ENCODE measurements at regions not wholly inside any gene's neighbourhood (a gene's known extent, or its start where the extent isn't known, plus 50 kb on each side); places are given as distances from the start of the nearest gene placed in this dataset.

GRCh38 chr4:32135642-32136041 lies 1415.5 kb downstream of the PCDH7 start:
- Histone ChIP-seq H3K79me2 (ENCODE audit: insufficient read depth, low read length) (no peaks in the 10 kb centered on the region), H3K27me3 (ENCODE audit: insufficient read depth, low read length) (no peaks in the 10 kb centered on the region)

More at GRCh38 chr4:32135642-32136041, 1415.5 kb downstream of the PCDH7 start:
- Histone ChIP-seq H2BK120ac (ENCODE audit: low read depth, low read length, poor library complexity, severe bottlenecking) (no peak overlapping the region), H4K8ac (replicated peaks; ENCODE audit: insufficient read length, low read depth, low read length) (no peak overlapping the region), H3K4me1 (ENCODE audit: insufficient read depth, low read length) (no peaks in the 10 kb centered on the region), H3K56ac (ENCODE audit: insufficient read length, low read depth, low read length) (no peak overlapping the region), H2AK5ac (ENCODE audit: insufficient read length, low read length) (no peak overlapping the region), H2AFZ (ENCODE audit: low read length) (no peak overlapping the region), H2BK15ac (ENCODE audit: low read depth, low read length) (no peak overlapping the region), H3K79me1 (ENCODE audit: insufficient read depth, low read depth, low read length, poor library complexity, severe bottlenecking) (no peaks in the 10 kb centered on the region), H3K18ac (ENCODE audit: insufficient read length, low read depth, low read length) (no peak overlapping the region), H3K27ac (ENCODE audit: insufficient read length, low read depth, low read length) (no peak overlapping the region), H3K4ac (ENCODE audit: low read depth, low read length) (no peak overlapping the region), H3K9ac (ENCODE audit: extremely low read depth, insufficient read length, low read length) (no peak overlapping the region), H4K5ac (ENCODE audit: insufficient read length, low read depth, low read length) (no peak overlapping the region), H3K9me3 (ENCODE audit: control insufficient read depth, low read depth, low read length) (no peaks in the 10 kb centered on the region), H2BK20ac (ENCODE audit: low read depth, low read length, poor library complexity, severe bottlenecking) (no peak overlapping the region), H2BK12ac (ENCODE audit: insufficient read length, low read depth, low read length) (no peak overlapping the region), H3K14ac (ENCODE audit: insufficient read depth, low read length) (no peak overlapping the region), H4K91ac (ENCODE audit: insufficient read length, low read depth, low read length) (no peak overlapping the region), H3K23me2 (ENCODE audit: insufficient read length, low read depth, low read length, poor library complexity, severe bottlenecking) (no peaks in the 10 kb centered on the region), H3K23ac (ENCODE audit: insufficient read length, low read depth, low read length) (no peak overlapping the region), H3T11ph (ENCODE audit: low read length) (no peak overlapping the region), H4K20me1 (ENCODE audit: control insufficient read depth, insufficient read depth, insufficient read length) (no peaks in the 10 kb centered on the region), H2BK5ac (ENCODE audit: insufficient read length, low read length) (no peak overlapping the region), H3K4me2 (ENCODE audit: insufficient read depth, insufficient read length, low read length) (no peak overlapping the region)
- TF ChIP-seq CTCF (conservative IDR thresholded peaks at IDR 0.05) = no peak
- no peaks in the 10 kb centered on the region for H3K27me3 Mint-ChIP-seq (ENCODE audit: low read depth)
- DNase-seq = no peak
- no peak overlapping the region for H3K4me3 Mint-ChIP-seq
- no peaks in the 10 kb centered on the region; a peak in 1 of 5 replicates for H3K9me3 Mint-ChIP-seq
- H3K4me1 Mint-ChIP-seq = peaks cover 11 to 12% of the 10 kb centered on the region in 2 experiments
- no peak overlapping the region for H3K27ac Mint-ChIP-seq
- H3K36me3 Mint-ChIP-seq (ENCODE audit: insufficient read depth in 1 of 3, low read depth in 3 of 3) = no peaks in the 10 kb centered on the region; a peak in 1 of 7 replicates

Data from H9 (cell line).